Heart left ventricle (tissue), 13 donors: ENCODE measurements at regions not wholly inside any gene's neighbourhood (a gene's known extent, or its start where the extent isn't known, plus 50 kb on each side); places are given as distances from the start of the nearest gene placed in this dataset.

ENCODE experiments used
- CTCF ChIP-seq, 12 donors: fragments of 200-600 bp; sonication (generic) in 4 of 12; IDR thresholded peaks; one replicate each; pipeline versions ENCODE4 v1.5.0 to v1.8.0; 2018 to 2022; ENCODE audit warnings: antibody characterized with exemption in 12 of 12, mild to moderate bottlenecking in 5 of 12
- POLR2A ChIP-seq, 2 donors: fragments of 450-650 bp; IDR thresholded peaks; one replicate each; pipeline ENCODE4 v1.6.1; 2017; ENCODE audit warnings: antibody characterized with exemption in 2 of 2, mild to moderate bottlenecking in 2 of 2, moderate library complexity in 2 of 2
- donor health status: ischemic (EF 13 %, LVEDD 7.1; RV severe dilation, severe dysfunction).
- donor health status: DM: no; HTN: yes; CAD: no.
- donor health status: DM: no; HTN: no; CAD: no.
- donor health status: ischemic (EF 25% LVEDD 6.9; RV normal size, moderate dysfunction).
- donor health status: ischemic (EF 25% LVEDD 5.7; RV mildly dilated, moderate dysfunction).
- donor health status: ischemic (EF 35%, LVEDD 5.7; RV mildly dilated, moderate dysfunction).
- donor health status: nonischemic (EF 11% LVEDD 7.7; RV severe dilation, severe dysfunction).
- donor health status: DM: yes; HTN: yes; CAD: no.
- donor health status: PGD.
- donor health status: ischemic (EF 29% LVEDD 5.4; RV normal size, mild dysfunction).
- donor health status: nonischemic (EF 23%, LVEDD 6.1; RV moderate dilation, normal function).

- TF ChIP-seq CTCF (IDR thresholded peaks at IDR 0.05): no peak
- no peak for TF ChIP-seq POLR2A (IDR thresholded peaks at IDR 0.05)
Measured at GRCh38 chr4:4664234-4664633, 122.4 kb upstream of the STX18 start.
